PC-3 (cell line): ENCODE measurements at regions not wholly inside any gene's neighbourhood (a gene's known extent, or its start where the extent isn't known, plus 50 kb on each side); places are given as distances from the start of the nearest gene placed in this dataset.

ENCODE experiments used
- ATAC-seq: fragments of 200-7000 bp; cut with Tn5 transposase; 2 replicates; pipeline ENCODE4 v1.9.1; 2020; ENCODE audit warnings: mild to moderate bottlenecking, moderate library complexity
- BruUV-seq: library from RNA; stranded (reverse); fragments of 400-500 nt; replicated peaks from 2 replicates; lab custom pipeline; 2021; lab: Mats Ljungman, UMichigan
- CTCF ChIA-PET: fragments of 300-600 bp; sonication (Branson Sonifier 250); formaldehyde crosslinking; loops from one replicate; lab custom pipeline; 2022; ENCODE audit warnings: antibody characterized with exemption; lab: Charles Lee
- POLR2A ChIA-PET: fragments of 300-600 bp; sonication (Branson Sonifier 250); formaldehyde crosslinking; loops from one replicate; lab custom pipeline; 2022; ENCODE audit warnings: antibody characterized with exemption; ENCODE audit not compliant: unreplicated experiment; lab: Charles Lee
- DNase-seq: peaks from one replicate; pipeline ENCODE4 v3.0.0-alpha.2; 2015
- H2AFZ ChIP-seq: fragments of 300-600 bp; sonication (generic); 2 replicates; pipeline ENCODE4 v1.6.0; 2016; ENCODE audit warnings: antibody characterized with exemption, low read length
- H3F3A ChIP-seq: fragments of 300-600 bp; sonication (generic); one replicate; pipeline ENCODE4 v1.6.0; 2017; ENCODE audit warnings: antibody characterized with exemption, low read length, control low read depth, mild to moderate bottlenecking; ENCODE audit not compliant: unreplicated experiment
- H3K27ac ChIP-seq: fragments of 300-600 bp; sonication (generic); 2 replicates; pipeline ENCODE4 v1.5.1; 2016; ENCODE audit warnings: mild to moderate bottlenecking, low read length
- H3K27me3 ChIP-seq: fragments of 300-600 bp; sonication (generic); 2 replicates; pipeline ENCODE4 v1.6.1; 2016; ENCODE audit warnings: low read length, mixed read lengths
- H3K36me3 ChIP-seq: fragments of 300-600 bp; sonication (generic); 2 replicates; pipeline ENCODE4 v1.6.1; 2016; ENCODE audit warnings: low read depth, mixed run types, low read length, mixed read lengths
- H3K4me1 ChIP-seq: fragments of 300-600 bp; sonication (generic); 2 replicates; pipeline ENCODE4 v1.5.1; 2016; ENCODE audit warnings: low read length; ENCODE audit not compliant: insufficient read depth
- H3K4me2 ChIP-seq: fragments of 300-600 bp; sonication (generic); 2 replicates; pipeline ENCODE4 v1.6.0; 2016; ENCODE audit warnings: low read length
- H3K4me3 ChIP-seq: fragments of 300-600 bp; sonication (generic); 2 replicates; pipeline ENCODE4 v1.5.1; 2016; ENCODE audit warnings: mild to moderate bottlenecking, low read length, mixed read lengths
- H3K79me2 ChIP-seq: fragments of 300-600 bp; sonication (generic); 2 replicates; pipeline ENCODE4 v1.6.1; 2017; ENCODE audit warnings: low read length, mixed read lengths
- H3K9ac ChIP-seq: fragments of 300-600 bp; sonication (generic); 2 replicates; pipeline ENCODE4 v1.6.0; 2016; ENCODE audit warnings: mild to moderate bottlenecking, low read length
- H3K9me2 ChIP-seq: fragments of 300-600 bp; sonication (generic); replicated peaks from 2 replicates; pipeline ENCODE4 v1.6.1; 2016; ENCODE audit warnings: mixed run types, low read length, mixed read lengths
- H3K9me3 ChIP-seq: fragments of 300-600 bp; sonication (generic); 2 replicates; pipeline ENCODE4 v1.6.1; 2016; ENCODE audit warnings: low read length, mixed read lengths
- H4K20me1 ChIP-seq: fragments of 300-600 bp; sonication (generic); 2 replicates; pipeline ENCODE4 v1.6.1; 2016; ENCODE audit warnings: low read length, mixed read lengths
- CTCF ChIP-seq: fragments of 300-600 bp; sonication (generic); conservative IDR thresholded peaks from 2 replicates; pipeline ENCODE4 v1.5.1; 2017; ENCODE audit warnings: antibody characterized with exemption, low read depth, mild to moderate bottlenecking, low read length
- EZH2 ChIP-seq: fragments of 300-600 bp; sonication (generic); IDR thresholded peaks from one replicate; pipeline ENCODE4 v1.6.1; 2017; ENCODE audit warnings: antibody characterized with exemption, mild to moderate bottlenecking, low read length; ENCODE audit not compliant: unreplicated experiment
- EZH2phosphoT487 ChIP-seq: fragments of 300-600 bp; sonication (generic); IDR thresholded peaks from 2 replicates; pipeline ENCODE4 v1.6.1; 2018; ENCODE audit warnings: mild to moderate bottlenecking, antibody characterized with exemption, low read length, borderline replicate concordance
- intact Hi-C: fragments of 100-400 bp; cut with micrococcal nuclease; formaldehyde crosslinking; loops from 2 replicates; pipeline ENCODE4 v1.9.0; 2023

- Histone ChIP-seq H4K20me1 (no peaks in the 10 kb centered on the region), H2AFZ (no peak overlapping the region), H3K4me2 (no peak overlapping the region), H3F3A (no peaks in the 10 kb centered on the region), H3K9me2 (no peaks in the 10 kb centered on the region), H3K9ac (no peak overlapping the region), H3K27ac (no peak overlapping the region), H3K36me3 (no peaks in the 10 kb centered on the region), H3K4me3 (no peak overlapping the region), H3K9me3 (no peaks in the 10 kb centered on the region), H3K4me1 (no peaks in the 10 kb centered on the region), H3K27me3 (no peaks in the 10 kb centered on the region), H3K79me2 (no peaks in the 10 kb centered on the region)
- TF ChIP-seq CTCF, result no peak
- no peak for TF ChIP-seq EZH2
- no peak for TF ChIP-seq EZH2phosphoT487
- POLR2A ChIA-PET, result no interaction called here
- CTCF ChIA-PET, result no interaction called here
- no peak for ATAC-seq
- intact Hi-C loops, result no loop called here
- BruUV-seq, result no TSS peak
- DNase-seq, result no peak
Measured at GRCh38 chrX:120690344-120690743, 60.5 kb upstream of the C1GALT1C1 start.

- no peak for ATAC-seq
- Histone ChIP-seq H3F3A (no peaks in the 10 kb centered on the region), H3K27ac (no peak overlapping the region), H3K4me2 (no peak overlapping the region), H3K9me2 (no peaks in the 10 kb centered on the region), H3K27me3 (no peaks in the 10 kb centered on the region), H3K4me3 (no peak overlapping the region), H3K9ac (no peak overlapping the region), H2AFZ (peak overlapping the region; percentile 27; the same call in 1 of the 2 replicates), H3K36me3 (no peaks in the 10 kb centered on the region), H3K4me1 (no peaks in the 10 kb centered on the region), H3K79me2 (no peaks in the 10 kb centered on the region), H4K20me1 (no peaks in the 10 kb centered on the region), H3K9me3 (no peaks in the 10 kb centered on the region)
- TF ChIP-seq CTCF (no peak), EZH2 (no peak), EZH2phosphoT487 (no peak)
- no TSS peak for BruUV-seq
- POLR2A ChIA-PET, result no interaction called here
- CTCF ChIA-PET, result no interaction called here
- intact Hi-C loops, result no loop called here
- no peak for DNase-seq
Measured at GRCh38 chrX:120680090-120680489, 50.2 kb upstream of the C1GALT1C1 start.
